Activated CD8-positive, alpha-beta memory T cell treated with anti-CD3 and anti-CD28 coated beads, Interleukin-2, amount 50 U/mL, for 4 hours (primary cell): ENCODE measurements at regions not wholly inside any gene's neighbourhood (a gene's known extent, or its start where the extent isn't known, plus 50 kb on each side); places are given as distances from the start of the nearest gene placed in this dataset.
"Not testable (repeated sequence)": the region's sequence is repeated elsewhere in the genome, so short reads cannot be mapped to it uniquely, and the experiment has no call there.

ENCODE experiments used
- DNase-seq: peaks from one replicate; pipeline ENCODE4 v3.0.0-alpha.2; 2020

DNA sequence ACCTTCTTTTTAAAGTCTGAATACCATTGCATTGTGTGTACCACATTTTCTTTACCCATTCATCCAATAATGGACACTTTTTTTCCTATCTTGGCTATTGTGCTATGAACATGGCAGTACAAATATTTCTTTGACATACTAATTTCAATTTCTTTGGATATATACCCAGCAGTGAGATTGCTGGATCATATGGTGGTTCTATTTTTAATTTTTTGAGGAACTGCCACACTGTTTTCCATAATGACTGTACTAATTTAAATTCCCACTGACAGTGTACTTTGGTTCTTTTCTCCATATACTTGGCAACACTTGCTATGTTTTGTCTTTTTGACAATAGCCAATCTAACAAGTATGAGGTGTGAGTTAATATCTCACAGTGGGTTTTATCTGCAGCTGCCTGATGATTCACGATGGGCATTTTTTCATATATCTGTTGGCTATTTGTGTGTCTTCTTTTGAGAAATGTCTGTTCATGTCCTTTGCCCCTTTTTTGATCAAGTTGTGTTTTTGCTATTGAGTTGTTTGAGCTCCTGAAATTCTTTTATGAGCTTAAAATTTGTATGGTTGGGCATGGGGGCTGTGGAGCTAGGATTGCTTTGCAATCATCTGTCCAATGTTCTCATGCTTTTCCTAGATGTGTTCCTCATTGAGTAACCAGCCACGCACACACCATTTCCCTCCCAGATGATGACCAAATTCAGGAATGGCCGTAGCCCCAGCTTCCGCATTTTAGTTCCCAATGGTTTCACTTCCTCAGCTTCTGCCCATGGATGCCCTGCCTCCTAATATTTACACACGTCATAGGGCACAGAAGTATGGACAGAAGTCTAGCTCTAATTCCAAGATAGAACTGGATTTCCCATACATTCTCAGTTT lies 380.0 kb upstream of the SGCG start:
- no peak for DNase-seq

DNA sequence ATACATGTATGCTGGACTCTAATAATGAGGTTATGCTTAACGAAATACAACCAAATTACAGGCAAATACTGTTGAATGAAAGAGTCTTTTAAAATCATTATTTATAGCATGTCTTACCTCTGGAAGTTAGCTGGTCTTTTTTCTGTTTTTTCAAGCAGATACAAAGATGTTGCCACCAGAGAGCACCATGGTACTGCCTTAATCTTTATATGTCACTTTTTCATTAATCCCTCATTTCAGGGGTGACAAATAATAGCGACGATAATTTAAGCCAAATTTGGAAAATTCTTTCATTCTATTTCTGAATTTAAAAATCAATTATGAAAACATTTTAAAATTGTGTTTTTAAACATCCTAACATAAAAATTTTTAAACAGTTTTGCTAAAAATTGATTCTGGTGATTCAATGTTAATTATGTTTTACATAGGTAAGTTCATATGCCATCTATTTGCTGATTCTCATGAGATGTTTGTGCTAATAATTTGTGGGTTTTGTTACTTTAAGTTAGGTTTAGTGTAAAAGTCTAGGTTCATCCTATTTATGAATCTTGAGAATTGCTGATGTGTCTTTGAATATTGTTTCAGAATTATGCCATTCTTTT lies 379.3 kb upstream of the SGCG start:
- no peak for DNase-seq

DNA sequence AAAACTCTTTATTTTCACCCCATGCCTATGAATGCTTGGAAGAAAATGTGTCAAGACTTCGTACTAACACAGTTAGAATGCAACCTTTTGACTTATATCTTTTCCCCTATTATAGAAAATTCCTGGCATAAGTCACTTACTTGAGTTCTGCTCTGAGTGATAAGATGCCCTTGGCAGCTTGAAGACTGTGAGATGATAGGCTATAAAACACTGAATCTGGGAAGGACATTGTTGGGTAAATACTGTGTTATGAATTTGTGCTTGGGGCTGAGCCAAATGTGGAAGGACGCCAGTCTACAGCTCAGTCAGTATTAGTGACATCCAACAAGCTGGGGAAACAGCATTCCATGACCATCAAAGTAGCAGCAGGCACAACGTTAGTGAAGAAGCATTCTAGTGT lies 368.0 kb upstream of the SGCG start:
- DNase-seq: no peak

DNA sequence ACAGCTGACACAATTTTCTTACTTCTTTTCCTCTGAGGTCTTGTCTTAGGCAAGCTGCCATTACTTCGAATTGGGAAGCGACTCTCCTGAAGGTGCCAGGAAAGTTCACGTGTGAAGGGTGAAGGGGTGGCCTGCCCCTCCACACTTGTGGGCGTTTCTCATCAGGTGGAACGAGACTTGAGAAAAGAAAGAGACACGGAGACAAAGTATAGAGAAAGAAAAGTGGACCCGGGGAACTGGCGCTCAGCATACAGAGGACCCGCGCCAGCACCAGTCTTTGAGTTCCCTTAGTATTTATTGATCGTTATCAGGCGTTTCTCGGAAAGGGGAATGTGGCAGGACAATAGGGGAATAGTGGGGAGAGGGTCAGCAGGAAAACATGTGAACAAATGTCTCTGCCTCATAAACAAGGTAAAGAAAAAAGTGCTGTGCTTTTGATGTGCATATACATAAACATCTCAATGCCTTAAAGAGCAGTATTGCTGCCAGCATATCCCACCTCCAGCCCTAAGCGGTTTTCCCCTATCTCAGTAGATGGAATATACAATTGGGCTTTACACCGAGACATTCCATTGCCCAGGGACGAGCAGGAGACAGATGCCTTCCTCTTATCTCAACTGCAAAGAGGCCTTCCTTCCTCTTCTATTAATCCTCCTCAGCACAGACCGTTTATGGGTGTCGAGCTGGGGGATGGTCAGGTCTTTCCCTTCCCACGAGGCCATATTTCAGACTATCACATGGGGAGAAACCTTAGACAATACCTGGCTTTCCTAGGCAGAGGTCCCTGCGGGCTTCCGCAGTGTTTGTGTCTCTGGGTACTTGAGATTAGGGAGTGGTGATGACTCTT lies 367.0 kb upstream of the SGCG start:
- DNase-seq: not testable (repeated sequence)

DNA sequence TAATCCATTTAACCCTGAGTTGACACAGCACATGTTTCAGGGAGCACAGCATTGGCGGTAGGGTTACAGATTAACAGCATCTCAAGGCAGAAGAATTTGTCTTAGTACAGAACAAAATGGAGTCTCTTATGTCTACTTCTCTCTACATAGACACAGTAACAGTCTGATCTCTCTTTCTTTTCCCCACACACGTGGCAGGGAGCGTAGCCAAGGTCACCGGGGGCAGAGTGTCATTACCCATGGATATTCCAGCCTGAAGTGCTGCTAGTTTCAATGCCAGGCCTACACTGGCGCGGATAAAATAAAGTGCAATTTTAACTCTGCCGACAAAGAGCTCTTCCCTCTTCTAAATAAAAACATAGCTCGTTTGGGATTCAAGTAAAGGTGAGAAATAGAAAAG lies 366.3 kb upstream of the SGCG start:
- DNase-seq: not testable (repeated sequence)

DNA sequence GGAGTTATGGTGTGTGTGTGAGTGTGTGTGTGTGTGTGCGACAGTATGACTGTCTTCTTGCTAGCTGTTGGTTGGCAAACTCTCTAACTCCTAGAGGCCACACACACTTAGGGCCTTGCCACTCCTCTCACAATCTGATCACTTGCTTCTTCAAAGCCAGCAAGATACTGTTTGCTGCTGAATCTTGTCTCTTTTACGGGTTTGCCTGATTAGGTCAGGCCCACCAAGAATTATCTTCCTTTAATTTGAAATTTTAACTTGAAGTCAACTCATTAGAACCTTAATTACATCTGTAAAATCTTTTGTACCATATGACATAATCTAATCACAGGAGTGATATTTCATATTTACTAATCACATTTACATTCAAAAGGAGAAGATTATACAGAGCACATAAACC lies 359.2 kb upstream of the SGCG start:
- DNase-seq: no peak

DNA sequence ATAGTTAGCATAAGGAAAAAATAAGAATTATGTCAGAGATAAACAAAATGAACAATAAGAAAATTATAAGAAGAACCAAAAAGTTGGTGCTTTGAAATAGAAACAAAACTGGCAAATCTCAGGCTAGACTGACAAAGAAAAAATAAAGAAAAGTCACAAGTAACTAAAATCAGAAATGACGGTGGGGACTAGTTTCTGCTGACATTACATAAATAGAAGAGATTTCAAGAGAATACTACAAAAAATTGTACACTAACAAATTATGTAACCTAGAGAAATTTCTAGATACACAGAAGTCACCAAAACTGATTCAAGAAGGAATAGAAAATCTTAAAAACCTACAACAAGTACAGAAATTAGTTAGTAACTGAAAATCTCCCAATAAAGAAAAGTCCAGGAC lies 355.6 kb upstream of the SGCG start:
- DNase-seq: no peak

DNA sequence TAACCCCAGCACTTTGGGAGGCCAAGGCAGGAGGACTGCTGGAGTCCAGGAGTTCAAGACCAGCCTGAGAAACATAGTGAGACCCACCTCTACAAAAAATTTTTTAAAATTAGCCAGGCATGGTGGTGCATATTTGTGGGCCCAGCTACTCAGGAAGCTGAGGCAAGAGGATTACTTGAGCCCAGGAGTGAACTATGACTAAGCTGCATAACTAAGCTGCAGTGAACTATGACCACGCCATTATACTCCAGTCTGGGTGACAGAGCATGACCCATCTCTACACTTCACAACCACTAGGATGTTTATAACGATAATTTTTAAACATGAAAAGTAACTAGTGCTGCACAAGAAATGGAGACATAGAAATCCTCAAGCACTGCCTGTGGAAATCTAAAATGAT lies 352.7 kb upstream of the SGCG start:
- DNase-seq: no peak

DNA sequence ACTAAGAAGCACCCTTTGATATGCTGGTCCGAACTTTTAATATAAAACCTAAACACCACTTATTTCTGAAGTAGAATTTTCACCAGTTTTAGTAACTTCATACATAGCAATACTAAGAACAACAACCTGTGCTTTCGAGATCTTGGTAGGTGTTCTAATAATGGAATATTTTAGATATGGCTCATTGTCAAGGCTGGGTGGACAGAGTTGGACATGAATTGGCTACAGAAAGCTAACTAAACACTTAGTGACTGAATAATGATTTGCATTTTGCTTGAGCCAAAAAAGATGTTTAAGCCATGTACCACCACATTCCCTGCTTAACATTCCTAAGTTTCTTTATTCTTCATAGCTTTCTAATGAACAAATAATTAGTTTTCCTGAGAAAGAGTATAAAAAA lies 344.3 kb upstream of the SGCG start:
- no peak for DNase-seq

DNA sequence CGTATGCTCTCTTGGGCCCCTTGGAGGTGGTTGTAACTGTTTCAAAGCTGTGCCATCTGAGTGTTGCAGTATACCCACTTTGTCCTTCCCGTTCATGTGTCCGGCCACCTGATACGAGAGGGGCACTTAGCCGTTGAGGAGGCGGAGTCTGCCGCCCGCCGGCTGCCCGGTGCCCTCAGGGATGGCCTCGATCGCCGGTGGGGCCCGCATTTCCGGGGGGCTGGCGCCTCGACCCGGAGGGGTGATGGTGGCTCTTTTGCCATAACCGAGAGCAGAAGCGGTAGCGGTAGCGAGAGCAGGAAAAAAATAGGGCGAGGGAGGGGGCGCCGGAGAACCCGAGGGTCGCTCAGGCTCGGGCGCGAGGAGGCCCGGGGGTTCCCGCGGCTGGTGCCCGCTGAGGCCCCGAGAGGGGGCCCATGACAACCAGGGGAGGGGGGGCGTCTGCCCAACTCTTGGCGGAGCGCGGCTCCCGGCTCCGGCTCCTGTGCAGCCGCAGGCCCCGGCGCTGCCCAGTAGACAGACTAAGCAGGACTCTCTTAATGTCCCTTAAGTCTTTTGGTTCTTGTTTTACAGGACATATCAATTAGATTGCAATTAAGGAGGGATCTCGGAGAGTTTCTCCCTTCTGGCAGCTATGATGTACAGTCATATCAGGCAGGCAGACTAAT lies 342.7 kb upstream of the SGCG start:
- DNase-seq: no peak

DNA sequence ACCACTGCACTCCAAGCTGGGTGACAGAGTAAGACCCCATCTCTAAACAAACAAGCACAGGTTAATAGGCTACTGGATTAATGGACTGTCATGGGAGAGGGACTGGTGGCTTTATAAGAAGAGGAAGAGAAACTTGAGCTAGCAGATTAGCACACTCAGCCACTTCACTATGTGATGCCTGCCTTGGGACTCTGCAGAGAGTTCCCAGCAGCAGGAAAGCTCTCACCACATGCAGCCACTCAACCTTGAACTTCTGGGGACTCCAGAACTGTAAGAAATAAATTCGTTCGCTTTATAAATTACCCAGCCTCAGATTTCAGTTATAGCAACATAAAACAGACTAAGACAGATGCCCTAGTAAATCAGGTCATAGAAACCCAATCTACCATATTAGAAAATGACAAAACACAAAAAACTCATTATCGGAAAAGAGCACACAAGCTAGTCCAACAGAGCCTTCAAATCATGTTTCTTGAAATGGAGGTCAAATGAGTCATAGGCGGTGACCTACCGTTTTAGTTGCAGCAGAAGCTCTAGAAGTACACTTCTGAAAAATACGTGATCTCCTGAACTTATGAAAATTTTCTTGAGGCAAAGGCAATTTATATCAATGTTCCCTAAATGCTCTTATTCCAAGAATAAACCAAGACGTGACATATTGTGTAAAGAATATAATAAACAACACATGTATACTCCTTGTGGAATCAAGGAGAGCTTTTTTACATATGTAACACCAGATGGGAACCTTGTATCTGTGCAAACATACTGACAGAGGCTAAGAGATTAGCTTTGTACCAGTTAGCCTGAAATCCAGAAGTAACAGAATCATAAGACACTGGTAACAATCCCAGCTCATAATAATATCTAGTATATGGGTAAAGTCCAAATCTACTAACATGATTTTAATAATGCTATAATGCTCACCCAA lies 340.9 kb upstream of the SGCG start:
- DNase-seq: no peak

DNA sequence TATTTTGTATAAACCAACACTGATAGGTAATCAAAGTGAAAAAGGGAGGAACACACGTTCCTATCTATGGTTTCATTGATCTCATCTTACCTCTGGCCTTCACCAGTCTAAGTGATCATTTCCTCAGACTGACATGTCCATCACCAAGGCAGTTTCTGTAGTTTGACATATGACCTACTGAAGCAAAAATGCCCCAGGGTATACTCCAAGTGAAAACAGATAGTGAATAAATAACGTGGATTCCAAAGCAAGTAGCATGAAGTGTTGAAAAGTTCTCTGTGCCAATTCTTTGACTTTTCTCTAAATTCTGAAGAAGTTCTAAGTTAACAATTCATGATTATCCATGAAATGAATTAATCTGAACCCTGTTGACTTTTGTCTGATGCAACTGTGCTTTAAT lies 334.2 kb upstream of the SGCG start:
- DNase-seq: no peak

DNA sequence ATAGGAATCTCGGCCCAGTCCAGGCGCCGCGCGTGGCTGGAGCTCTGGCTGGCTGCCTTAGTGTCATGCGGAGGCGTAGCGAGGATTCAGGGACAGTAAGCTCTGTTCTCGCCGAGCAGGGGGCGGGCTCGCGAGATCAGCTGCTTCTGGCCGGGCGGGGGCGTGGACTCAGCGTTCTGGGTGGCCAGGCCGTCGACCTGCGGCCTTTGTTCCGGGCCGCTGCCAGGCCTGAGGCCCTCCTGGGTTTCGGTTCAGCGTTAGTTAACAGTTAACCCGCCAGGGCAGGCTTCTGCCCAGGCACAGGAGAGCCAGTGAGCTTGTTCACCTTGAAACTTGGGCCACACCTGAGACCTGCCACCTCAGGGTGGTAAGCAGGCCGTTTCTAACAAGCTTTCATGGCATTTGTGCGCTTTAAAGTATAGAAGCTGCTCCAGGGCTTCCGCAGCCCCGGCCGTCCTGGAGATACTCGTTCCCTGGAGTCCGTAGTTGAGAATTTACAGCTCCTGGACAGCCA lies 332.2 kb upstream of the SGCG start:
- no peak for DNase-seq

DNA sequence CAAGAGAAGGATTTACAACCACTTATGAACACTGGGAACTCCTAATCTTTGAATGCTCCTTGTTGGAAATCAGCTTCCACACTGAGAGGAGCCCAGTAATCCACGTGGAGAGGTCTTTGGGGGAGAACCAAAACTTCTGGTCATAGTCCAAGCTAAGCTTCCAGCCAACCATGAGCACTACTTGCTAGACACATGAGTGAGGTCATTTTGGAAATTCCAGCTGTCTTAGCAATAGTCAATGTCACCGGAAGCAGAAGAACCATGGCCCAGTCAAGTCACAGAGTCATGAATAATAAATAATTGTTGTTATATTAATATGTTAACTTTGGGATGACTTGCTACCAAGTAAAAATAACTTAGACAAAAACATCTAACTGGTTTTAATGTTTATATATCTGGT lies 324.9 kb upstream of the SGCG start:
- DNase-seq: no peak

DNA sequence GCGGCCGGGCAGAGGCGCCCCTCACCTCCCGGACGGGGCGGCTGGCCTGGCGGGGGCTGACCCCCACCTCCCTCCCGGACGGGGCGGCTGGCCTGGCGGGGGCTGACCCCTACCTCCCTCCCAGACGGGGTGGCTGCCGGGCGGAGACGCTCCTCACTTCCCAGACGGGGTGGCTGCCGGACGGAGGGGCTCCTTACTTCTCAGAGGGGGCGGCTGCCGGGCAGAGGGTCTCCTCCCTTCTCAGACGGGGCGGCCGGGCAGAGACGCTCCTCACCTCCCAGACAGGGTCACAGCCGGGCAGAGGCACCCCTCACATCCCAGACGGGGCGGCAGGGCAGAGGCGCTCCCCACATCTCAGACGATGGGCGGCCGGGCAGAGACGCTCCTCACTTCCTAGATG lies 321.8 kb upstream of the SGCG start:
- not testable (repeated sequence) for DNase-seq

DNA sequence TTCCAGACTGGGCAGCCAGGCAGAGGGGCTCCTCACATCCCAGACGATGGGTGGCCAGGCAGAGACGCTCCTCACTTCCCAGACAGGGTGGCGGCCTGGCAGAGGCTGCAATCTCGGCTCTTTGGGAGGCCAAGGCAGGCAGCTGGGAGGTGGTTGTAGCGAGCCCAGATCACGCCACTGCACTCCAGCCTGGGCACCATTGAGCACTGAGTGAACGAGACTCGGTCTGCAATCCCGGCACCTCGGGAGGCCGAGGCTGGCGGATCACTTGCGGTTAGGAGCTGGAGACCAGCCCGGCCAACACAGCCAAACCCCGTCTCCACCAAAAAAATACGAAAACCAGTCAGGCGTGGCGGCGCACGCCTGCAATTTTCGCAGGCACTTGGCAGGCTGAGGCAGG lies 321.4 kb upstream of the SGCG start:
- DNase-seq: not testable (repeated sequence)

DNA sequence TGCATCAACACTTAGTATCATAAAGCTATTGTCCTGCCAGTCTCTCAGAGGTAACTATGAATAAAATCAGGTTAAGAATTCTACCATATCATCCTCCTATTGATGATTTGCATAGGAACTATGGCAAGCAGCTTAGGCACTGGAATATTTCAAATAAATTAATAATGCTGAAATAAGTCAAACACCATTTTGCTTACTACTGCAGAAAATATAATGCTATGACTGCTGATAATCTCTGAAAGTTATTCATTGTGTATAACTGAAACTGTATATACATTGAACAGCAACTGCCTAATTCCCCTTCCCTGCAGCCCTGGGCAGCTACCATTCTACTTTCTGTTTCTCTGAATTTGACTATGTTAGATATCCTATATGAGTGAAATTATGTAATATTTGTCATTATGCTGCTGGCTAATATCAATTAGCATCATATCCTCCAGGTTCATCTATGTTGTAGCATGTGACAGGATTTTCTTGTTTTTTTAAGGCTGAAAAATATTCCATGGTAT lies 318.8 kb upstream of the SGCG start:
- no peak for DNase-seq

DNA sequence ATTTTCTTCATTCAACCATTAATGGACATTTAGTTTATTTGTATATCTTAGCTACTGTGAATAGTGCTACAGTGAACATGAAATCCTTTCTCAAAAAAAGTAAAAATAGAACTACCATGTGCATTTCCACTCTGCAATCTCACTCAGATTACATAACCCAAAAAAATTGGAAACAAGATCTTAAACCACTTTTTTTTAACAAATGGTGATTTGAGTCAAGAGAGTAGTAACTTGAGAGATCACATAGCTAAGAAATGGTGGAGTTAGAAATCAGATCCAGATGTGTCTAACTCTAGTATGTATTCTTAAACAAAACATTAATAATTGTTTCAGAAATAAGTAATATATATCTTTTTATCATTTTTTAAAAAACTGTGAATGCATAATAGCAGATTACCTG lies 318.3 kb upstream of the SGCG start:
- DNase-seq: no peak

DNA sequence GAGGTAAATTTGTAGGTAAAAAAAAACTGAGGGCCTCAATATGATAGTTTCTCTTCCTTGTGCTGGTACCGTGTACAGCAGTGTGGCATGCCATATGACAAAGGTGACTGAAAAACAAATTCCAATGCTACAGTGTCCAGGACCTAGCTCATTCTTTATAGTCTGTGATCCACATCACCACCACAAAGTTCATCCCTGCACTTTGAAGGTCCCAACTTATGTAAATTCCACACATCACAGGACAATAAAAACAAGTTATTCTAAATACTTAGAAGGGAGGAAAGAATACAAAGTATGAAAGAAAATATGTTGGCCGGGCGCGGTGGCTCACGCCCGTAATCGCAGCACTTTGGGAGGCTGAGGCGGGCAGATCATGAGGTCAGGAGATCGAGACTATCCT lies 314.6 kb upstream of the SGCG start:
- no peak for DNase-seq

DNA sequence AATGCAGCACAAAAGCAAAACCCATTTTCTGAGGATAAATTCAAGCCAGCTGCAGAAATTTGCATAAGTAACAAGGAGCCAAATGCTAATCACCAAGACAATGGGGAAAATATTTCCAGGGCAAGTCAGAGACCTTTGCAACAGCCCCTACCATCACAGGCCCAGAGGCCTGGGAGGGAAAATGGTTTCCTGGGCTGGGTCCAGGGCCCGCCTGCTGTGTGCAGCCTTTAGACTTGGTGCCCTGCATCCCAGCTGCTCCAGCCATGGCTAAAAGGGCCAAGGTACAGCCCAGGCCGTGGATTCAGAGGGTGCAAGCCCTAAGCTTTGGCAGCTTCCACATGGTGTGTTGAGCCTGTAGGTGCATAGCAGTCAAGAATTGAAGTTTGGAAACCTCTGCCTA lies 309.5 kb upstream of the SGCG start:
- no peak for DNase-seq

DNA sequence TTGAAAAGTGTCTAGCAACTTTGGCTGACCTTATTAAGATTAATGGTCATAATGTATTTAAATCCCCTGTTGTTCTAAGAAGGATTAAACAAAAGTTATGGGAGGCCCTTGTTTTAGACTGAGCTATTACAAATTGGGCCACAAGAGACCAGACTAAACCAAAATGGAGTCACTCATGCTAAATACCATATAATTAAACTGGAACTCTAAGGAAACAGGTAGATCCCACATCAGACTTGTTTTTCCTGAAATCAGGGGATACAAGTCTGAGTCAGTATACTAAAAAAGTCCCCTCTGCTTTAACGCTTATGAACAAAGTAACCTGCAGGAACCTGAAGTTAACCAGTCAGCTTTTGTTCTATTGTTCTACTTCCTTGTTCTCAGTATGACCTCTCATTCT lies 305.9 kb upstream of the SGCG start:
- DNase-seq: no peak

DNA sequence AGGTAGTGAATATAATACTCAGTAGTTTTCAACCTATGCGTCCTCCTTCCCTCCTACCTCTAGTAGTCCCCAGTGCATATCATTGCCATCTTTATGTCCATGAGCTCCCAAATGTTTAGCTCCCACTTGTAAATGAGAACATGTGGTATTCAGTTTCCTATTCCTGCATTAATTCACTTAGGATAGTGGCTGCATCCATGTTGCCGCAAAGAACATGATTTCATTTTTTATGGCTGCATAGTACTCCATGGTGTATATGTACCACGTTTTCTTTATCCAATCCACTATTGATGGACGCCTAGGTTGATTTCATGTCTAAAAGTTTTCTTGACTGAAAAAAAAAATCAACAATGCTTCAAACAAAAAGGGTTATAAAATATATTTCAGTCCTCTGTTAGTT lies 303.4 kb upstream of the SGCG start:
- no peak for DNase-seq
